Heart left ventricle (tissue), 13 donors: ENCODE measurements at regions not wholly inside any gene's neighbourhood (a gene's known extent, or its start where the extent isn't known, plus 50 kb on each side); places are given as distances from the start of the nearest gene placed in this dataset.

Experiments used
- CTCF ChIP-seq, 12 donors: fragments of 200-600 bp; sonication (generic) in 4 of 12; IDR thresholded peaks; one replicate each; pipeline versions ENCODE4 v1.5.0 to v1.8.0; 2018 to 2022; ENCODE audit warnings: antibody characterized with exemption in 12 of 12, mild to moderate bottlenecking in 5 of 12
- POLR2A ChIP-seq, 2 donors: fragments of 450-650 bp; IDR thresholded peaks; one replicate each; pipeline ENCODE4 v1.6.1; 2017; ENCODE audit warnings: antibody characterized with exemption in 2 of 2, mild to moderate bottlenecking in 2 of 2, moderate library complexity in 2 of 2
- donor health status: ischemic (EF 13 %, LVEDD 7.1; RV severe dilation, severe dysfunction).
- donor health status: DM: no; HTN: yes; CAD: no.
- donor health status: DM: no; HTN: no; CAD: no.
- donor health status: ischemic (EF 25% LVEDD 6.9; RV normal size, moderate dysfunction).
- donor health status: ischemic (EF 25% LVEDD 5.7; RV mildly dilated, moderate dysfunction).
- donor health status: ischemic (EF 35%, LVEDD 5.7; RV mildly dilated, moderate dysfunction).
- donor health status: nonischemic (EF 11% LVEDD 7.7; RV severe dilation, severe dysfunction).
- donor health status: DM: yes; HTN: yes; CAD: no.
- donor health status: PGD.
- donor health status: ischemic (EF 29% LVEDD 5.4; RV normal size, mild dysfunction).
- donor health status: nonischemic (EF 23%, LVEDD 6.1; RV moderate dilation, normal function).

- TF ChIP-seq CTCF (IDR thresholded peaks at IDR 0.05) (no peak), POLR2A (IDR thresholded peaks at IDR 0.05) (no peak)
These were observed 167.3 kb upstream of the PGR start for GRCh38 chr11:101296896-101297295.
